ENCODE measurements at regions not wholly inside any gene's neighbourhood (a gene's known extent, or its start where the extent isn't known, plus 50 kb on each side); places are given as distances from the start of the nearest gene placed in this dataset.

DNA sequence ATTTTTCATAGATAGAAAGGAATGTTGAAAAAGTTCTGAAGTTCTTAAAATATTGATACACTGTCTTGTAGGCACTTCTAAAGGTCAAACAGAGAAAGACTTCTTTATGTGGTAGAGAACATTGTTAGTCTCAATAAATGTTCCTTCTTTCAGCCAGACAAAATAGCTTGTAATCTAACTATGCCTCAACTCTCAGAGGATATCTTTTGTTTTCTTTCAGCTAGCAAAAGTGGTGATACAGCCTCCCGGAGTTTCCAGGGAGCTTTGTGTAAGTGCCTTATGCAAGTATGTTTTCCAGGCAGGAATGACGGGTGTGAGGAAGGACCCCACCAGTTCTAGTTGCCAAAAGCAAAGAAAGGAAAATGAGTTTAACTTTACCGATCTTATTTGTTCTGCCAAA lies 452.1 kb upstream of the ST6GAL2 start:
- Histone ChIP-seq H3K27me3 (replicated peaks in 1 of 4; ENCODE audit: control extremely low read depth in 1 of 4, control insufficient read depth in 3 of 4, insufficient read depth in 4 of 4, low read length in 3 of 4) (no peaks in the 10 kb centered on the region), H3K4me2 (replicated peaks; ENCODE audit: low read depth, low read length, poor library complexity, severe bottlenecking) (no peak overlapping the region), H3K9me3 (ENCODE audit: control extremely low read depth in 1 of 3, control insufficient read depth in 2 of 3, insufficient read depth in 1 of 3, low read length in 2 of 3) (no peaks in the 10 kb centered on the region), H2AFZ (ENCODE audit: insufficient read depth, low read depth, low read length, poor library complexity, severe bottlenecking) (no peak overlapping the region), H4K20me1 (ENCODE audit: control insufficient read depth, insufficient read depth, low read length, poor library complexity, severe bottlenecking) (no peaks in the 10 kb centered on the region), H3K4me3 (ENCODE audit: control extremely low read depth in 1 of 5, extremely low read depth in 1 of 5, insufficient read depth in 1 of 5, low read depth in 2 of 5, low read length in 4 of 5) (no peak overlapping the region), H3K9ac (ENCODE audit: low read length) (no peak overlapping the region), H3K36me3 (replicated peaks in 1 of 2; ENCODE audit: control extremely low read depth in 1 of 2, control insufficient read depth in 1 of 2, extremely low read depth in 1 of 2, insufficient read depth in 2 of 2, low read length in 1 of 2) (no peaks in the 10 kb centered on the region), H3K79me2 (ENCODE audit: control insufficient read depth, insufficient read depth, low read length) (no peaks in the 10 kb centered on the region), H3K4me1 (ENCODE audit: control insufficient read depth in 2 of 2, insufficient read depth in 2 of 2, low read length in 2 of 2) (no peaks in the 10 kb centered on the region), H3K27ac (ENCODE audit: low read length in 2 of 2) (no peak overlapping the region)
- DNase-seq (no peak), ATAC-seq (ENCODE audit: low read depth) (no peak)
- TF ChIP-seq EZH2 (IDR thresholded peaks at IDR 0.05; ENCODE audit: borderline replicate concordance, insufficient read depth, low read depth, low read length, poor library complexity, severe bottlenecking) (no peak), CTCF (IDR thresholded peaks at IDR 0.05) (no peak)
- no peaks in the 10 kb centered on the region for H3K27me3 Mint-ChIP-seq
- intact Hi-C loops (cut with micrococcal nuclease) = no loop called here
- H3K27ac Mint-ChIP-seq = no peak overlapping the region
- WGBS (ENCODE audit: insufficient coverage) = 100% methylated on average over 1 of the region's 3 CpGs
- no peaks in the 10 kb centered on the region for H3K4me1 Mint-ChIP-seq
- peaks cover 4% of the 10 kb centered on the region for H3K9me3 Mint-ChIP-seq (ENCODE audit: insufficient read depth)
- POLR2A ChIA-PET = no interaction called here
- CTCF ChIA-PET = no interaction called here
- H3K4me3 Mint-ChIP-seq = no peak overlapping the region

- no peaks in the 10 kb centered on the region for H3K9me3 ChIP-seq (ENCODE audit: control extremely low read depth in 1 of 3, control insufficient read depth in 2 of 3, insufficient read depth in 1 of 3, low read length in 2 of 3)
- no peaks in the 10 kb centered on the region for H3K79me2 ChIP-seq (ENCODE audit: control insufficient read depth, insufficient read depth, low read length)
- no peak overlapping the region for H3K27ac Mint-ChIP-seq
- ATAC-seq (ENCODE audit: low read depth) (no peak), DNase-seq (no peak)
- intact Hi-C loops (cut with micrococcal nuclease) = no loop called here
- no peak overlapping the region for H2AFZ ChIP-seq (ENCODE audit: insufficient read depth, low read depth, low read length, poor library complexity, severe bottlenecking)
- no peaks in the 10 kb centered on the region for H3K4me1 Mint-ChIP-seq
- H3K9me3 Mint-ChIP-seq (ENCODE audit: insufficient read depth) = peaks cover 4% of the 10 kb centered on the region
- H3K9ac ChIP-seq (ENCODE audit: low read length) = no peak overlapping the region
- H3K27me3 Mint-ChIP-seq = no peaks in the 10 kb centered on the region
- no peak overlapping the region for H3K4me3 Mint-ChIP-seq
- 71% methylated on average over 1 of the region's 6 CpGs for WGBS (ENCODE audit: insufficient coverage)
- no peak overlapping the region for H3K4me2 ChIP-seq (replicated peaks; ENCODE audit: low read depth, low read length, poor library complexity, severe bottlenecking)
- H3K27me3 ChIP-seq (replicated peaks in 1 of 4; ENCODE audit: control extremely low read depth in 1 of 4, control insufficient read depth in 3 of 4, insufficient read depth in 4 of 4, low read length in 3 of 4) = no peaks in the 10 kb centered on the region
- TF ChIP-seq EZH2 (IDR thresholded peaks at IDR 0.05; ENCODE audit: borderline replicate concordance, insufficient read depth, low read depth, low read length, poor library complexity, severe bottlenecking) = no peak
- TF ChIP-seq CTCF (IDR thresholded peaks at IDR 0.05) = no peak
- no peak overlapping the region for H3K4me3 ChIP-seq (ENCODE audit: control extremely low read depth in 1 of 5, extremely low read depth in 1 of 5, insufficient read depth in 1 of 5, low read depth in 2 of 5, low read length in 4 of 5)
- no peak overlapping the region for H3K27ac ChIP-seq (ENCODE audit: low read length in 2 of 2)
- CTCF ChIA-PET = no interaction called here
- H3K36me3 ChIP-seq (replicated peaks in 1 of 2; ENCODE audit: control extremely low read depth in 1 of 2, control insufficient read depth in 1 of 2, extremely low read depth in 1 of 2, insufficient read depth in 2 of 2, low read length in 1 of 2) = no peaks in the 10 kb centered on the region
- H4K20me1 ChIP-seq (ENCODE audit: control insufficient read depth, insufficient read depth, low read length, poor library complexity, severe bottlenecking) = no peaks in the 10 kb centered on the region
- H3K4me1 ChIP-seq (ENCODE audit: control insufficient read depth in 2 of 2, insufficient read depth in 2 of 2, low read length in 2 of 2) = no peaks in the 10 kb centered on the region
- POLR2A ChIA-PET = no interaction called here
These were observed 452.6 kb upstream of the ST6GAL2 start for GRCh38 chr2:107338571-107338970.

All from B cell (primary cell).